ENCODE measurements at regions not wholly inside any gene's neighbourhood (a gene's known extent, or its start where the extent isn't known, plus 50 kb on each side); places are given as distances from the start of the nearest gene placed in this dataset.

- TF ChIP-seq CTCF (IDR thresholded peaks at IDR 0.05; ENCODE audit: insufficient read depth, low read length, missing control alignments): no peak
- CTCF ChIA-PET: no interaction called here
- DNase-seq (ENCODE audit: low read depth, low spot score): no peak
- H3K4me3 ChIP-seq (ENCODE audit: low read depth, low read length): no peak overlapping the region
- POLR2A ChIA-PET: no interaction called here
Observed at GRCh38 chr3:137259089-137259488, 301.3 kb downstream of the IL20RB start.

- no peak for TF ChIP-seq CTCF (IDR thresholded peaks at IDR 0.05; ENCODE audit: insufficient read depth, low read length, missing control alignments)
- no peak for DNase-seq (ENCODE audit: low read depth, low spot score)
- H3K4me3 ChIP-seq (ENCODE audit: low read depth, low read length): no peak overlapping the region
- POLR2A ChIA-PET: no interaction called here
- CTCF ChIA-PET: no interaction called here
Observed at GRCh38 chr3:137259701-137260100, 301.9 kb downstream of the IL20RB start.

- DNase-seq (ENCODE audit: low read depth, low spot score): no peak
- H3K4me3 ChIP-seq (ENCODE audit: low read depth, low read length): no peak overlapping the region
- ChIA-PET CTCF (no interaction called here), POLR2A (no interaction called here)
- TF ChIP-seq CTCF (IDR thresholded peaks at IDR 0.05; ENCODE audit: insufficient read depth, low read length, missing control alignments): no peak
Observed at GRCh38 chr3:137264071-137264820, 306.5 kb downstream of the IL20RB start.

- POLR2A ChIA-PET: no interaction called here
- TF ChIP-seq CTCF (IDR thresholded peaks at IDR 0.05; ENCODE audit: insufficient read depth, low read length, missing control alignments): no peak
- DNase-seq (ENCODE audit: low read depth, low spot score): no peak
- no peak overlapping the region for H3K4me3 ChIP-seq (ENCODE audit: low read depth, low read length)
- CTCF ChIA-PET: interaction anchor here (1.0 kb wide), 1 partner anchor 679 kb away, joined by 3 read pairs; no protein-coding TSS in a partner anchor
Observed at GRCh38 chr3:137264843-137265330, 307.1 kb downstream of the IL20RB start.

GRCh38 chr3:137282871-137283270 lies 325.1 kb downstream of the IL20RB start:
- H3K4me3 ChIP-seq (ENCODE audit: low read depth, low read length): no peak overlapping the region
- no peak for DNase-seq (ENCODE audit: low read depth, low spot score)
- no peak for TF ChIP-seq CTCF (IDR thresholded peaks at IDR 0.05; ENCODE audit: insufficient read depth, low read length, missing control alignments)
- ChIA-PET CTCF (no interaction called here), POLR2A (no interaction called here)

- POLR2A ChIA-PET: no interaction called here
- no peak for TF ChIP-seq CTCF (IDR thresholded peaks at IDR 0.05; ENCODE audit: insufficient read depth, low read length, missing control alignments)
- H3K4me3 ChIP-seq (ENCODE audit: low read depth, low read length): no peak overlapping the region
- CTCF ChIA-PET: no interaction called here
- DNase-seq (ENCODE audit: low read depth, low spot score): no peak
Observed at GRCh38 chr3:137285924-137286323, 328.1 kb downstream of the IL20RB start.
